Type B pancreatic cell (in vitro differentiated cells): ENCODE measurements at regions not wholly inside any gene's neighbourhood (a gene's known extent, or its start where the extent isn't known, plus 50 kb on each side); places are given as distances from the start of the nearest gene placed in this dataset.

Experiments used
- DNase-seq: peaks from one replicate; pipeline ENCODE4 v3.0.0; 2021; ENCODE audit warnings: mixed read lengths; ENCODE audit not compliant: unreplicated experiment; ENCODE audit errors: extremely low spot score
- H3K27ac Mint-ChIP-seq: 2 replicates; pipeline ENCODE4 v1.8.0; 2021; ENCODE audit warnings: mild to moderate bottlenecking, mixed read lengths
- H3K27me3 Mint-ChIP-seq: 2 replicates; pipeline ENCODE4 v1.8.0; 2021; ENCODE audit warnings: mixed read lengths
- H3K36me3 Mint-ChIP-seq: 2 replicates; pipeline ENCODE4 v1.8.0; 2021; ENCODE audit warnings: mixed read lengths
- H3K4me1 Mint-ChIP-seq: one replicate; pipeline ENCODE4 v1.8.0; 2021; ENCODE audit warnings: mixed read lengths; ENCODE audit not compliant: unreplicated experiment
- H3K4me3 Mint-ChIP-seq: 2 replicates; pipeline ENCODE4 v1.8.0; 2021; ENCODE audit warnings: mild to moderate bottlenecking, mixed read lengths
- H3K9me3 Mint-ChIP-seq: 2 replicates; pipeline ENCODE4 v1.8.0; 2021; ENCODE audit warnings: mixed read lengths
- TF ChIP-seq, protein P1 (sequence below): fragments of 200-600 bp; sonication (generic); conservative IDR thresholded peaks from 2 replicates; pipeline ENCODE4 v1.5.0; 2021; ENCODE audit warnings: antibody characterized with exemption, mild to moderate bottlenecking

DNA sequence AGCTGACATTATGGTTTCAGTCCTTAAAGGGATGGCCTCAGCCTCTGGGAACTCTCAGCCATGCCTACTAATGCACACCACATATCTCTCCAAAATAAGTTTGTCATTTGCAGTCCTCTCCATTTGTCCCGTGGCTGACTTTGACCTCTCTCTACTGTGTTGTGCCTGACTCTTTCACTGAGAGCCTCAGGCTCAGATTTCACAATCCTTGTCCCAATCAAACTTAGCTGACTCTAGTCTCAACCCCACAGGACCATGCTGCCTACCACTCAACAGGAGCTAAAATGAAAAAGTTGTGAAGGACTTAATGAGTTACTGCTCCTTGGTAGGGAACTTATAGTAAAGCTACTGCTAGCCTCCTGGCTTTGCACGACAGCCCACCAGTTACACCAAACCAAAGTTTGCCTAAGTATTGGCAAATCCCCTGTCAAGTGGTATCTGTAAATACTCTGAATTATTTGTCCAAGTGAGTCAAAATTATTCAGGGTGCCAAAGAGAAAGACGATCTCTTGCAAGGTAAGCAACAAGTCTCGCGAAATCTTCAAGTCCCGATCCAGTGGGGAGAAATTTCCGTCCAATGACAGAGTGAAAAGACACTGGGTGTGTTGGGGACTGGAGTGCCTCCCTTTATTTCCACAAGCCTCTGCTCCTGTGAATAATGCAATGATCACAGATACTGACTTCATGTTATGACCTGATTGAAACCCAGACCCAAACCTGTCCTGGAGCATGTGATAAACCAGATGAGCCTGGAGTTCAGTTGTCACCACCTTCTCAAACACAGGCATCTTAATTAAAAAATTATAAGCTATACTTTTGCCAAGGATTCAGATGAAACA, 124.4 kb upstream of the FOXQ1 start:
- Mint-ChIP-seq H3K9me3 (no peaks in the 10 kb centered on the region), H3K4me3 (no peak overlapping the region), H3K27ac (no peak overlapping the region), H3K36me3 (no peaks in the 10 kb centered on the region), H3K4me1 (peaks cover 4% of the 10 kb centered on the region), H3K27me3 (no peaks in the 10 kb centered on the region)
- TF ChIP-seq, protein P1, sequence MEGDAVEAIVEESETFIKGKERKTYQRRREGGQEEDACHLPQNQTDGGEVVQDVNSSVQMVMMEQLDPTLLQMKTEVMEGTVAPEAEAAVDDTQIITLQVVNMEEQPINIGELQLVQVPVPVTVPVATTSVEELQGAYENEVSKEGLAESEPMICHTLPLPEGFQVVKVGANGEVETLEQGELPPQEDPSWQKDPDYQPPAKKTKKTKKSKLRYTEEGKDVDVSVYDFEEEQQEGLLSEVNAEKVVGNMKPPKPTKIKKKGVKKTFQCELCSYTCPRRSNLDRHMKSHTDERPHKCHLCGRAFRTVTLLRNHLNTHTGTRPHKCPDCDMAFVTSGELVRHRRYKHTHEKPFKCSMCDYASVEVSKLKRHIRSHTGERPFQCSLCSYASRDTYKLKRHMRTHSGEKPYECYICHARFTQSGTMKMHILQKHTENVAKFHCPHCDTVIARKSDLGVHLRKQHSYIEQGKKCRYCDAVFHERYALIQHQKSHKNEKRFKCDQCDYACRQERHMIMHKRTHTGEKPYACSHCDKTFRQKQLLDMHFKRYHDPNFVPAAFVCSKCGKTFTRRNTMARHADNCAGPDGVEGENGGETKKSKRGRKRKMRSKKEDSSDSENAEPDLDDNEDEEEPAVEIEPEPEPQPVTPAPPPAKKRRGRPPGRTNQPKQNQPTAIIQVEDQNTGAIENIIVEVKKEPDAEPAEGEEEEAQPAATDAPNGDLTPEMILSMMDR = no peak
- no peak for DNase-seq

DNA sequence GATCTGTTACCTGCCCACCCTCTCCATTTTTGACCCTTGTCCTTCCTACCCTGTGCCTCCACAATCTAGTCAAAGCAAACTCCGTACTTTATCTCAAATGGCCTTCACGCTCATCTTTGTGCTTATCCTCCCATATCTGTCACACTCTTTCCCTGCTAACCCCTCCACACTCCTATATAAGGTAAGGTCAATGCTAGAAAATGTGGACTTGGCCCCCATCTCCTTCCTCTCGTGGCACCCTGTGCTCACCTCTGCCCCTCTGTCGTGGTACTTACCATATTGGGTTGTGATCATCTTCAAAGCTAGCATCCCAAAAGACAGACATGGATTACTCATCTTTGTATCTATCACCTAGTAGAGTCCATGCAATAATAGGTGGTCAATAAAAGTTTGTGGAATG, 127.6 kb upstream of the FOXQ1 start:
- H3K27me3 Mint-ChIP-seq = no peaks in the 10 kb centered on the region
- no peak overlapping the region for H3K4me3 Mint-ChIP-seq
- no peak for DNase-seq
- H3K27ac Mint-ChIP-seq = no peak overlapping the region
- no peaks in the 10 kb centered on the region for H3K36me3 Mint-ChIP-seq
- H3K4me1 Mint-ChIP-seq = no peaks in the 10 kb centered on the region
- no peaks in the 10 kb centered on the region for H3K9me3 Mint-ChIP-seq
- TF ChIP-seq, protein P1 = no peak

DNA sequence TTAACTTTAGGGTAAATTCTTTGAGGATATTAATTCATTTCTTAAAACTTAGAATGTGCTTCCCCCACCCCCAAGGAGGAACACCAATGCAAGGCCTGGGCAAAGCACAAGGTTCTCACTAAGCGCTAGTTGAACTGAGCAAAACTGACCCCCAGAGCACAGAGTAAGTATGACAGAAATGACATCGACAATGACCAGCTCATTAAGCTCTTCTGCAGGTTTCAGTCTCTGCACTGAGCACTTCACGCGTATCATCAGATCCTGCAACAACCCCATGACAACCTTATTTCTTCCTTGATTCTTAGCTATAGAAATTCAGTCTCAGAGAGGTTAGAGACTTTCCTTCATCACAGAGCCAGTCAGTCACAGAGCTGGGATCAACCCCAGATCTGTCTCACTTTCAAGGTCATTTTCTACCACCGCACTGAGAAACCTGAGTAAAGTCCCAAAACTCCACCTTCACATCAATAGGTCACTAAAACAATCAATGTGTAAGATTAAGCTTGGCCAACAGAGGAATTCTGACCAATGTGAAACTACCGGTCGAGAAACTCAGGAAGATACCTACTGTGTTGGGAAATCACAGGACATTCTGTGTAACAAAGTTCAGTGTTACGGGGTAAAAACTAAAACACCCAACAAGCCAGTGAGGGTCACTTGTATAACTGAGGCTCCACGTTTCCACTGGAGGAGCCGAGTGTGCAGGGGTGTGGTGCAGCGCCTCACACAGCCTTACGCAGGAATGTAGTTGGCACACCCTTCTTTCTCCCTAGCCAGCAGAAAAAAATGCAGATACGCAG, 129.0 kb upstream of the FOXQ1 start:
- Mint-ChIP-seq H3K36me3 (no peaks in the 10 kb centered on the region), H3K27me3 (peaks cover 4% of the 10 kb centered on the region), H3K9me3 (no peaks in the 10 kb centered on the region), H3K4me3 (no peak overlapping the region), H3K27ac (peak overlapping the region; percentile 66), H3K4me1 (no peaks in the 10 kb centered on the region)
- TF ChIP-seq, protein P1 = no peak
- DNase-seq = no peak

DNA sequence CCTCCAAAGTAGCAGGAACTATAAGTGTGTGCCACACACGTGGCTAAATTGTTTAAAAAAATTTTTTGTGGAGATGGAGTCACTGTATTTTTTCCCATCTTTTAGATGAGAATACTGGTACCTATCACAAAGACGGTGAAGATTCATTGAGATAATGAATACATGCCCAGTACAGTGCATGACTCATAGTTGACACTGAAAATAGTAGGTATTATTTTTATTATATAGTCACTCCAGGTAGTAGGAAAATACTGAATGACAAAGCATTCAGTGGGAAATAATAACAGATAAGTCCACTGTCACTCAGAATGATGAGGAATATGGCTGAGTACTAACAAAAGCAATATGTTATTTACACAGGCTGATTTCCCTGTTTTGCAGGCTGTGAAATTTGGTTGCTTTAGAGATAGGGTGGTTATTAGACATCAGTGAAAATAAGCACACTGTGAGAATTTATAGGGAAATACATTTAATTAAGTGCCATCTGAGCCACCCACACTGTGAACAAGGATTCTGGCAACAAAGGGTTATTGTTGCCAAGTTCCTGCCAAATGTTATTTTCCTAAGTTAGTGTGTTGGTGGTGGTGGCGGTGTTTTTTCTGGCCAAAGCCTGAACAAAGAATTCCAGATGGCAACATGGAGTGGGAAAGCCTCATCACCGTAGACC, 129.8 kb upstream of the FOXQ1 start:
- DNase-seq = no peak
- no peaks in the 10 kb centered on the region for H3K36me3 Mint-ChIP-seq
- no peak overlapping the region for H3K4me3 Mint-ChIP-seq
- H3K4me1 Mint-ChIP-seq = no peaks in the 10 kb centered on the region
- H3K27ac Mint-ChIP-seq = no peak overlapping the region
- peaks cover 8% of the 10 kb centered on the region for H3K27me3 Mint-ChIP-seq
- TF ChIP-seq, protein P1 = no peak
- no peaks in the 10 kb centered on the region for H3K9me3 Mint-ChIP-seq

DNA sequence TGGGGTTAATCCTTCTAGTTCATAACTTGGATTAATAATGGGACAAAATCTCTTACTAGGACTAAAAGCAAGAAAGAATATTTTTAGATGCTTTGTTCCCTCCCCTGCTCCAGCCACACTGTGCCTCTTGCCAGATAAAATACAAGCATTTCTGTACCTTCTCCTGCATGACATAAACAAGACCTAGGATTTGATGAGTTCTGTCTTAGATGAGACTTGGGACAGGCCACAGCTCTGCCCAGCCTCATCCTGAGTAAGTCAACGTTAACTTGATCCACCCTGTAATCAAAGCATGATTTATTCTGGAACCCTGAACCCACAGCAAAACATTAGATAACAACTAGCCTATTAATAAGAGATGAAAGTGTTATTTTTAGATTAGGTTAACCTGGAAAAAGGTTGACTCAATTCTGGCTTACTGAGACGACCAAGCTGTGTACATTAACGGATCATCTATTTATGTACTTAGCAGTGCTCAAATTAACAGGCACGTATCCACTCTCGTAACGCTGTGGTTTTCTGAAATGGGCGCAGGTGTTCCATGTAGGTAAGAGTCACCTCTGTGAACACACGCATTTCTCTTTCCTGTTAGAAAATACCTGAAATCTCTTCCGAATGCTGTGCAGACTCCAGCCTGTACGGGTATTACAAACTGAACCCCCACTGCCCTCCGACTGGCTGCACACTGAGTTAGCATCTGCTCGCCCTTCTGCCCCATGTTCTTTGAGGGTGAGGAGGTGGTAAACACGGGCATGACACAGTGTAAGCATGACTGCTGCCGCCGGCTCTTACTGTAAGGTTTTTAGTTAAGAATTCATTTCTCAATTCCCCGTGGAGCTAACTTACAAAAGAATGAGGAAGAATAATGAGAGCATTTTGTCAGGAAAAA, 132.1 kb upstream of the FOXQ1 start:
- Mint-ChIP-seq H3K9me3 (no peaks in the 10 kb centered on the region), H3K27ac (no peak overlapping the region), H3K4me1 (no peaks in the 10 kb centered on the region), H3K36me3 (no peaks in the 10 kb centered on the region), H3K27me3 (peaks cover 13% of the 10 kb centered on the region), H3K4me3 (no peak overlapping the region)
- TF ChIP-seq, protein P1 = no peak
- no peak for DNase-seq
